ENCODE measurements at regions not wholly inside any gene's neighbourhood (a gene's known extent, or its start where the extent isn't known, plus 50 kb on each side); places are given as distances from the start of the nearest gene placed in this dataset.

DNA sequence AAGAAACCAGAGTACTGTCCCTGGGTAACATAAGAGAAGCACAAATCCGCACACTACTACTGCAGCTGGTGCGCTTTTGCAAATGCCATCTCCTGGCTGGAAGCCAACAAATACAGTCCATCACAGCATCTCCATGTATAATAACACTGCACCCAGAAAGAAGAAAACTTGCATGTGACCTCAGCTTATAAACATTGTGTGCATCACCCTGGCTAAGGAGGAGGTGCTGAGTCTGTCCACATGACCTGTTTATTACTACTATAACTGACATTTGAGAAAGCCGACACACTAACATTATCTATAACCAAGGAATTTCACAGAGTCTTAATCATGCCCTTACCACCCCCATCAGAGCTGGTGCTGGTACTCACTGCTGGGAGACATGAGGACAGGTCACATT, 516.8 kb downstream of the CFAP47 start:
- DNase-seq, result no peak
- Histone ChIP-seq H3K27ac (no peak overlapping the region), H3K4me3 (no peak overlapping the region), H3K9me3 (replicated peaks in 1 of 3) (no peaks in the 10 kb centered on the region), H3K4me1 (replicated peaks in 1 of 2) (no peaks in the 10 kb centered on the region), H3K27me3 (no peaks in the 10 kb centered on the region), H3K36me3 (replicated peaks in 1 of 2) (no peaks in the 10 kb centered on the region)
- WGBS, 4 donors, result 69 to 87% (median 82%) methylated on average over 3 of the region's 3 CpGs
- TF ChIP-seq, protein P1, sequence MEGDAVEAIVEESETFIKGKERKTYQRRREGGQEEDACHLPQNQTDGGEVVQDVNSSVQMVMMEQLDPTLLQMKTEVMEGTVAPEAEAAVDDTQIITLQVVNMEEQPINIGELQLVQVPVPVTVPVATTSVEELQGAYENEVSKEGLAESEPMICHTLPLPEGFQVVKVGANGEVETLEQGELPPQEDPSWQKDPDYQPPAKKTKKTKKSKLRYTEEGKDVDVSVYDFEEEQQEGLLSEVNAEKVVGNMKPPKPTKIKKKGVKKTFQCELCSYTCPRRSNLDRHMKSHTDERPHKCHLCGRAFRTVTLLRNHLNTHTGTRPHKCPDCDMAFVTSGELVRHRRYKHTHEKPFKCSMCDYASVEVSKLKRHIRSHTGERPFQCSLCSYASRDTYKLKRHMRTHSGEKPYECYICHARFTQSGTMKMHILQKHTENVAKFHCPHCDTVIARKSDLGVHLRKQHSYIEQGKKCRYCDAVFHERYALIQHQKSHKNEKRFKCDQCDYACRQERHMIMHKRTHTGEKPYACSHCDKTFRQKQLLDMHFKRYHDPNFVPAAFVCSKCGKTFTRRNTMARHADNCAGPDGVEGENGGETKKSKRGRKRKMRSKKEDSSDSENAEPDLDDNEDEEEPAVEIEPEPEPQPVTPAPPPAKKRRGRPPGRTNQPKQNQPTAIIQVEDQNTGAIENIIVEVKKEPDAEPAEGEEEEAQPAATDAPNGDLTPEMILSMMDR (IDR thresholded peaks at IDR 0.05), result no peak
- no peak for TF ChIP-seq POLR2A (IDR thresholded peaks at IDR 0.05)
- intact Hi-C loops (cut with DNase I), result no loop called here

DNA sequence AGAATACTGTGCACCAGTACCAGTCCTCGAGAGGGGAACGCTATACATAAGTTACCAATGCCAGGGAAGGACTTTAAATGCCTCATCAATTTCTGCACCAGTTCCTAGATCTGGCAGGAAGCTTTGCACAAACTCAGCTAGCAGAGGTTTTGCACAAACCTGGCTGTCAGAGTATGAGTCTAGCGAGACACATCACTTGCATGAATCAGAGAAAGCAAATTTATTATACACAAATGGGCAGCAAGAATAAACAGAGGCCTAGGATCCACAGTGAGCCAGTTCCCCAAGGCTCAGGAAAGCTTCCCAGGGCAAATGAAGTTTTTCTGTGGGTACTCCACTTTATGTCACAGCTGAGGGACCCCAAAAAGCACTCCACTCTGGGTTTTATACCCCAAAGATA, 523.5 kb downstream of the CFAP47 start:
- intact Hi-C loops (cut with DNase I), result no loop called here
- 72 to 84% (median 78%) methylated on average over 3 of the region's 3 CpGs for WGBS, 4 donors

DNA sequence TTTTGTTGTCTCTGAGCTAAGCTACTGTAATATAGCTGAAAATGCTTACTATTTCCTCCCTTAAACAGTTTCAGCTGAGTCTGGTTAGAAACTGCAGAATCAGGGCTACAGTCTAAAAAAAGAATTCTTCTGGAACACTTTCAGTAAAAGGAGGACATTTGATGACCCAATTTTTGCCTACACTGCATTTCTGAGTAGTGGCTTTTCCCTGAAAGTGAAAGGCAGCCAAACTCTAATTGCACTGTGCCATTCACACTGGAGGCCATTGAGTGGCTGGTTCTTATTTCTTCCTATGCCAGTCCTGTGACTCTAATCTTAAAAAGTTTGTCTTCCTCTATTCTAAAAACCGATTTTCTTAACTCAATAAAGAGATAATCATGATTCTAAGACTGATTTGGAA, 526.0 kb downstream of the CFAP47 start:
- H3K27ac ChIP-seq, result no peak overlapping the region
- no peak for DNase-seq
- intact Hi-C loops (cut with DNase I), result no loop called here
- no peaks in the 10 kb centered on the region for H3K9me3 ChIP-seq (replicated peaks in 1 of 3)
- TF ChIP-seq, protein P1 (IDR thresholded peaks at IDR 0.05), result no peak
- TF ChIP-seq POLR2A (IDR thresholded peaks at IDR 0.05), result no peak
- 12 to 47% (median 37%) methylated on average over 1 of the region's 1 CpG for WGBS, 4 donors
- no peak overlapping the region for H3K4me3 ChIP-seq
- H3K4me1 ChIP-seq (replicated peaks in 1 of 2), result no peaks in the 10 kb centered on the region
- H3K27me3 ChIP-seq, result no peaks in the 10 kb centered on the region
- H3K36me3 ChIP-seq (replicated peaks in 1 of 2), result no peaks in the 10 kb centered on the region

More for the DNA sequence above, 523.5 kb downstream of the CFAP47 start:
- Histone ChIP-seq H3K27ac (no peak overlapping the region), H3K9me3 (replicated peaks in 1 of 3) (no peaks in the 10 kb centered on the region), H3K27me3 (no peaks in the 10 kb centered on the region), H3K4me1 (replicated peaks in 1 of 2) (no peaks in the 10 kb centered on the region), H3K36me3 (replicated peaks in 1 of 2) (no peaks in the 10 kb centered on the region), H3K4me3 (no peak overlapping the region)
- DNase-seq, result no peak
- TF ChIP-seq, protein P1 (IDR thresholded peaks at IDR 0.05), result no peak
- TF ChIP-seq POLR2A (IDR thresholded peaks at IDR 0.05), result no peak

DNA sequence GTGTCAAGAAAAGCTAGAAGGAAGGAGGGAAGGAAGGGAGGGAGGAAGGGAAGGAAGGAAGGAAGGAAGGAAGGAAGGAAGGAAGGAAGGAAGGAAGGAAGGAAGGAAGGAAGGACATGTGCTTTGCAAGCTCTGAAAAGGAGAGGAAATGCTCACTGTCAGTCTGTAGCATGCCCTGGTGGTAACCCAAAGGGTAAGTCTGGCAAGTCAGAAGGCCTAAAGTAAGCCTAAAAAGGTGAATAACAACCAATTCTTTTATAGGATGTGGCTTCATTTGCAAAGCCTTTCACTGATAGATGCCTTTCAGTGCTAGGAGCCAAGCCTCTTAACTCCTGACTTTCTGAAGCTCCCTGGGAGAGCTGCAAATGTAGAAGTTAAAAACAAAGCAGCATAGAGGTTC, 542.6 kb downstream of the CFAP47 start:
- intact Hi-C loops (cut with DNase I), result no loop called here
- H3K36me3 ChIP-seq (replicated peaks in 1 of 2), result no peaks in the 10 kb centered on the region
- H3K27ac ChIP-seq, result no peak overlapping the region
- H3K4me3 ChIP-seq, result no peak overlapping the region
- TF ChIP-seq, protein P1 (IDR thresholded peaks at IDR 0.05), result no peak
- no peak for TF ChIP-seq POLR2A (IDR thresholded peaks at IDR 0.05)
- no peaks in the 10 kb centered on the region for H3K4me1 ChIP-seq (replicated peaks in 1 of 2)
- H3K9me3 ChIP-seq (replicated peaks in 1 of 3), result no peaks in the 10 kb centered on the region
- DNase-seq, result no peak
- H3K27me3 ChIP-seq, result no peaks in the 10 kb centered on the region

Measured in adrenal gland (tissue), 9 donors.